ENCODE measurements at regions not wholly inside any gene's neighbourhood (a gene's known extent, or its start where the extent isn't known, plus 50 kb on each side); places are given as distances from the start of the nearest gene placed in this dataset.
A peak's percentile ranks its signal among the peaks of the same experiment; 100 is the strongest.

GRCh38 chr6:49142421-49143151 lies 320.5 kb downstream of the MMUT start:
- Histone ChIP-seq H3K36me3 (ENCODE audit: control insufficient read depth in 2 of 2, extremely low read depth in 1 of 2, insufficient read depth in 2 of 2, low read length in 2 of 2) (no peaks in the 10 kb centered on the region), H3K9me1 (ENCODE audit: control insufficient read depth, extremely low read depth, insufficient read depth, low read length) (no peaks in the 10 kb centered on the region), H3K4me1 (ENCODE audit: control insufficient read depth, extremely low read depth, insufficient read depth, low read length) (no peaks in the 10 kb centered on the region), H3K27ac (ENCODE audit: control insufficient read depth, insufficient read depth, low read length) (no peak overlapping the region), H3K9ac (ENCODE audit: control insufficient read depth, extremely low read depth, insufficient read depth, low read length) (no peak overlapping the region), H2AFZ (ENCODE audit: control insufficient read depth, low read length) (no peak overlapping the region), H4K20me1 (ENCODE audit: control insufficient read depth, extremely low read depth, insufficient read depth, low read length) (no peaks in the 10 kb centered on the region), H3K27me3 (ENCODE audit: control insufficient read depth, extremely low read depth, insufficient read depth, low read length) (no peaks in the 10 kb centered on the region), H3K4me2 (ENCODE audit: control insufficient read depth, extremely low read depth, insufficient read depth, low read depth, low read length) (no peak overlapping the region), H3K79me2 (ENCODE audit: control insufficient read depth, insufficient read depth, low read length) (no peaks in the 10 kb centered on the region), H3K4me3 (ENCODE audit: control insufficient read depth in 2 of 3, extremely low read depth in 1 of 3, insufficient read depth in 2 of 3, low read depth in 1 of 3, low read length in 3 of 3) (no peak overlapping the region), H3K9me3 (ENCODE audit: control insufficient read depth, low read depth, low read length) (no peaks in the 10 kb centered on the region)
- TF ChIP-seq CTCF (optimal IDR thresholded peaks at IDR 0.05 in 1 of 3, IDR thresholded peaks at IDR 0.05 in 1 of 3, conservative IDR thresholded peaks at IDR 0.05 in 1 of 3; ENCODE audit: extremely low read depth in 1 of 3, insufficient read depth in 2 of 3, low read length in 3 of 3): no peak
- TF ChIP-seq EZH2 (IDR thresholded peaks at IDR 0.05; ENCODE audit: low read length): no peak
- DNase-seq (ENCODE audit: low read depth, low spot score) (no peak), FAIRE-seq (no peak)
- dilution Hi-C loops (cut with MboI; ENCODE audit: extremely low pct_ligation_motif_present, low sequenced_read_pairs): no loop called here

- no peak for TF ChIP-seq EZH2 (IDR thresholded peaks at IDR 0.05; ENCODE audit: low read length)
- TF ChIP-seq CTCF (optimal IDR thresholded peaks at IDR 0.05 in 1 of 3, IDR thresholded peaks at IDR 0.05 in 1 of 3, conservative IDR thresholded peaks at IDR 0.05 in 1 of 3; ENCODE audit: extremely low read depth in 1 of 3, insufficient read depth in 2 of 3, low read length in 3 of 3): no peak
- Histone ChIP-seq H2AFZ (ENCODE audit: control insufficient read depth, low read length) (no peak overlapping the region), H3K36me3 (ENCODE audit: control insufficient read depth in 2 of 2, extremely low read depth in 1 of 2, insufficient read depth in 2 of 2, low read length in 2 of 2) (no peaks in the 10 kb centered on the region), H3K4me1 (ENCODE audit: control insufficient read depth, extremely low read depth, insufficient read depth, low read length) (peaks cover 8% of the 10 kb centered on the region), H3K4me2 (ENCODE audit: control insufficient read depth, extremely low read depth, insufficient read depth, low read depth, low read length) (no peak overlapping the region), H3K9me1 (ENCODE audit: control insufficient read depth, extremely low read depth, insufficient read depth, low read length) (no peaks in the 10 kb centered on the region), H3K27ac (ENCODE audit: control insufficient read depth, insufficient read depth, low read length) (no peak overlapping the region), H3K9me3 (ENCODE audit: control insufficient read depth, low read depth, low read length) (no peaks in the 10 kb centered on the region), H3K79me2 (ENCODE audit: control insufficient read depth, insufficient read depth, low read length) (no peaks in the 10 kb centered on the region), H3K9ac (ENCODE audit: control insufficient read depth, extremely low read depth, insufficient read depth, low read length) (no peak overlapping the region), H3K4me3 (ENCODE audit: control insufficient read depth in 2 of 3, extremely low read depth in 1 of 3, insufficient read depth in 2 of 3, low read depth in 1 of 3, low read length in 3 of 3) (no peak overlapping the region), H4K20me1 (ENCODE audit: control insufficient read depth, extremely low read depth, insufficient read depth, low read length) (no peaks in the 10 kb centered on the region), H3K27me3 (ENCODE audit: control insufficient read depth, extremely low read depth, insufficient read depth, low read length) (no peaks in the 10 kb centered on the region)
- DNase-seq (ENCODE audit: low read depth, low spot score) (no peak), FAIRE-seq (peak; percentile 78)
- dilution Hi-C loops (cut with MboI; ENCODE audit: extremely low pct_ligation_motif_present, low sequenced_read_pairs): no loop called here
Observed at GRCh38 chr6:49121970-49122369, 341.1 kb downstream of the MMUT start.

Data from keratinocyte (primary cell).